NCI-H2107 (cell line): ENCODE measurements at regions not wholly inside any gene's neighbourhood (a gene's known extent, or its start where the extent isn't known, plus 50 kb on each side); places are given as distances from the start of the nearest gene placed in this dataset.
"Not testable (repeated sequence)": the region's sequence is repeated elsewhere in the genome, so short reads cannot be mapped to it uniquely, and the experiment has no call there.

ENCODE experiments used
- DNase-seq: peaks from one replicate; lab custom pipeline; 2025; lab: John Stamatoyannopoulos, UW

- no peak for DNase-seq
These were observed 258.4 kb upstream of the CACNA2D1 start for GRCh38 chr7:82701949-82702348.

DNA sequence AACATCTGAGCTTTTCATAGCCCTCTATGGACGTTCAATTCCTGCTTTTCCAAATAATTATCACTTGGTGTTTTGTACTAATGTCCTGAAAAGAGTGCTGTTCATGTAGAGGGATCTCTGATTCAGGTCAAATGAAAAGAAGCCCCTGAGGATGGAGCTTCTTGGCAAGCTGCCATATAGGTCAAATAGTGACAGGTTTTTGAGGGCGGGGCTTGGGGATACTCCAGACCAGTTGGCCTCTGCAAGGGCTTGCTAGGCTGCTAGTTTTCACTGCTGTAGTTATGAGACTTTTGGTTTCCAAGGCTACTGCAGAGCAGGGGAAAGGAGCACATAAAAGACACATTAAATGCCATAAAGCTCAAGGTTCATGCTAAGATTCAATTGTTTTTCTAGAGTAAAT lies 257.2 kb upstream of the CACNA2D1 start:
- no peak for DNase-seq

DNA sequence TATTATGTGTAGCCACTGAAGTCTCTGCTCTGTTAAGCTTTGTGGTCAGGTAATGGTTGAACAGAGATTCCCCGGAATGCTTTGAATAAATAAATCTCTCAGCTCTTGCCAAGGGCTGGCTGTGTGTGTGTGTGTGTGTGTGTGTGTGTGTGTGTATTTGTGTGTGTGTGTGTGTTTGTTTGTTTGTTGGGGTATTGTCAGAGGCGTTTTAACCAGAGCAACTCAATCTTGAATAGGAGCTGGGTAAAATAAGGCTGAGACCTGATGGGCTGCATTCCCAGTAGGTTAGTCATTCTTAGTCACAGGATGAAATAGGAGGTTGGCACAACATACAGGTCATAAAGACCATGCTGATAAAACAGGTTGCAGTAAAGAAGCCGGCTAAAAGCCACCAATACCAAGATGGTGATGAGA lies 256.2 kb upstream of the CACNA2D1 start:
- no peak for DNase-seq

DNA sequence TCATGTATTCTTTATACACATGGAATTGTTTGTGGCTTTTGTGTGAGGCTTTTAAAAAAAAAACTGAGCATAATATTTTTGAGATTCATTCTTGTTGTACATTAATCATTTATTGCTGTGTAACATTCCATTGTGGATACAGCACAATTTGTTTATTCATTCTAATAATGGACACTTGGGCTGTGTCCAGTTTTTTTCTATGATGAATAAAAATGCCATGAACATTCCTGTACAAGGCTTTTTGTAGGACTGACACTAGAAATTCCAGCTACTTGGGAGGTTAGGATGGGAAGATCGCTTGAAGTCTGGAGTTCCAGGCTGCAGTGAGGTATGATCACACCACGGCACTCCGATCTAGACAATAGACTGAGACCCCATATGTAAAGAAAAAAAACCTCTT lies 254.3 kb upstream of the CACNA2D1 start:
- no peak for DNase-seq

- DNase-seq = no peak
These were observed 253.1 kb upstream of the CACNA2D1 start for GRCh38 chr7:82696631-82697030.

DNA sequence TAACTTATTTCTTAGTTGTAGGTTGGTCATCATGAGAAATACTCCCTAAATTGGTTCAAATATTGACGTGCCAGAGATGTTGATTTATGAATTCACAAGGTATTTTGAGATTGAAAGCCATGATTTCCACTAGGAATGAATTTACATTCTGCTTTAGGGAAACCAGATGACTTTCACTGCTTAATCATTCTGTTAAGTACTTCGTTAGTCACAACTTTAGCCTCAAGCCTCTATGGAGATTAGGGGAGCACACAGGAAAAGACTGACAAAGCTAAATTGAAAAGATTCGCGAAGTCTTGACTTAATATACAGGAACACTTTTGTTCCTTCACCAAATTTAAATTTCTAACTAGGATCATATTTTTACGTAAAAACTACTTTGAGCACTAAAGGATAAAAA lies 250.4 kb upstream of the CACNA2D1 start:
- no peak for DNase-seq

DNA sequence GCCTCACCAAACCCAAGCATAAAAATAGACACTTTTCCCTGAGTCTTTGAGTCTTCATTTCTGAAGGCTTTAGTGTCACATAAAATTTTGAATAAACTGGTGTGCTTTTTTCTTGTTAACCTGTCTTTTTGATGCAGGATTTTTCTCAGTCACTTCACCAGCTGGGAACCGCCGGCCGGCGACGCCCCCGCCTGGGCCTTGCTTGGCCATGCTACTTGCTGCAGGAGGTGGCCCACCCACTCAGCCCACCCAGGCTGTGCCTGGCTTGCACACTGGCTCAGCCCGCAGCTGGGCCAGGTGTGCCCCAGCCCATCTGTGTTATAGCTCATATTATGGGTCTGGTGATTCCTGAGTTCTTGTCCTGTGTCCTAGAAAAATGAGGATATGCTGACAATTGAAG lies 247.4 kb upstream of the CACNA2D1 start:
- no peak for DNase-seq

DNA sequence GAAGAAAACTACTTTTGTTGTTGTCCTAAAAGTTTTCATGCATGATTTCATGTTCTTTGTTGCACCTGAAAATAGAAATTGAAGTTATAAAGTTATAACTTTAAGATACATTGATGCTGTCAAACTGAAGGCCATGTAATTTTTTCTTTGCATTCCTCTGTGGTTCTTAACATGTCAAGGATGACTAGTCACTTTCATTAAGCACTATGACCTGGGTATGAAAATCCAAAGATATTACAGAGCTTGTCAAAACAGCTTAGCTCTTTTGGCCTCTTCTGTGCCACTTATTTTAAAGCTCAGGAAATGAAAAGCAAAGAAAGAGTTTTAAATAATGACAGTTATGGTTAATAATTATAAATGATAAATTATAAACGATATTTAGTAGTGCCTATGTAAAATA lies 241.6 kb upstream of the CACNA2D1 start:
- DNase-seq = no peak

DNA sequence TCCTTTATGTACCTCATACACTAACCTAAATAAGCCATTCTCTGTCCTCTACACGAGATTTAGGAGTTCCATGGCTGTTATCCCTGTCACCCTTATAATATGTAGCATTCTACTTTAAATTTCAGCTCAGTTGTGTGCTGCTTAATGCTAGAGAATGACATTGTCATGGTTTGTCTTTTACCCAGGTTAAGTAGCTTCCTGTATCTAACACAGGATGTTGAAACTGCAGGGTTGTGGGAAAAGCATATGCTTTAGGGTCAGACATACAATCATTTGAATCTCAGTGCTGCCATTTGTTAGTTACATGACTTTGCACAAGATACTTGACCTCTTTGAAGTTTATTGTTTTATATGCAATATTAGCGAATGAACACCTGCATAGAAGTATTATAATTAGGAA lies 235.1 kb upstream of the CACNA2D1 start:
- no peak for DNase-seq

DNA sequence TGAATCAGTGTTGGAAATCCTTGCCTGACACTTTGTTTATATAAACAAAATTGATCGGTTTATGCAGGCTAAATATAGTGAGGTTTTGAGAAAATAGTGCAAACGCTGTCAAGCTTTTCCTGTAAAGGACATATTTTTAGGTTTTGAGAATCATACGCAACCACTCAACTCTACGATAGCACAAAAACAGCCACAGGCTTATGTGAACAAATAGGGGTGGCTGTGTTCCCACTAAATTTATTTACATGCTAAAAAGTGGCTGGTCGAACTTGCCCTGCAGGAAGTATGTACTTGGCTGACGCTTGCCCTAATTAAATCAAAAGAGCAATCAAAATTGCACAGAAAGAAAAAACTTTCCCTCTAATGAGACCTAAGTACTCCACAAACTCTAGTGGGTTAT lies 234.7 kb upstream of the CACNA2D1 start:
- DNase-seq = no peak

GRCh38 chr7:82677493-82677892 lies 233.9 kb upstream of the CACNA2D1 start:
- DNase-seq = no peak

- DNase-seq = no peak
These were observed 233.3 kb upstream of the CACNA2D1 start for GRCh38 chr7:82676777-82677463.

- DNase-seq = no peak
These were observed 231.8 kb upstream of the CACNA2D1 start for GRCh38 chr7:82675396-82675795.

DNA sequence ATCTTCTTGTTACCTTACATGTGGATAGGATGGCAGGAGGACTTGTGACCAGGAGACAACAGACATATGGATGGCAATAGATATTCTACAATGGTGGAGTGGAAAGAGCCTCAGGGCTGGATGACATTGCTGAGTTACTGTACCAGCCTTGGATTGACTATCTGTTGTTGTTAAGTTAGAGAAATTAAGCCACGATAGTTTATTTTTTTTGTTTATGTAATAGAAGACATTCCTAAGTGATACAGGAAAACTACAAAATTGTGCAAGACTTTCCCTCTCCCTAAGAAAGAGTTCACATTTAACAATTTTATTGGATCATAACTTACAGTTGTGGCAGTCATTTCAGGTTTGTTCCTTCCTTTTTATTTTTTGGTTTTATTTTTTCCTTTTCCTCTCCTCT lies 230.7 kb upstream of the CACNA2D1 start:
- DNase-seq = no peak

GRCh38 chr7:82672078-82672477 lies 228.5 kb upstream of the CACNA2D1 start:
- DNase-seq = no peak

GRCh38 chr7:82669141-82669540 lies 225.6 kb upstream of the CACNA2D1 start:
- DNase-seq = no peak

DNA sequence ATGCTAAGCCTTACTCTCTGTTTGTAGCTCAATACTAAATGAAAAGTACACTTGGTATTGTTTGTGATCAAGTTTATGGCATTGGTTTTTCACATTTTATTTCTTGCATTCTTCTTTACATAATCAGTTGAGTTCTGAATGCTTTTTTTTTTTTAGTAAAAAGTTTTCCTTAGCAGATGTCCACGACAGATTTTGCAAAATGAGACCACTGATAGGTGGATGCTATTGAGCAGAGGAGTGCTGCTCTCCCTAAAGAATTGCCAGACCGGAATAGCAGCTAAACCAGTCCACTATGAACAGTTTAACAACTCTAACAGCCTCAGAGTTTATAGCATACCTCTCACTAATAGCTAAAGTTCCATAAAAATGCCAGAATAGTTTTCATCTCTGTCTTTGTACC lies 225.1 kb upstream of the CACNA2D1 start:
- DNase-seq = no peak

DNA sequence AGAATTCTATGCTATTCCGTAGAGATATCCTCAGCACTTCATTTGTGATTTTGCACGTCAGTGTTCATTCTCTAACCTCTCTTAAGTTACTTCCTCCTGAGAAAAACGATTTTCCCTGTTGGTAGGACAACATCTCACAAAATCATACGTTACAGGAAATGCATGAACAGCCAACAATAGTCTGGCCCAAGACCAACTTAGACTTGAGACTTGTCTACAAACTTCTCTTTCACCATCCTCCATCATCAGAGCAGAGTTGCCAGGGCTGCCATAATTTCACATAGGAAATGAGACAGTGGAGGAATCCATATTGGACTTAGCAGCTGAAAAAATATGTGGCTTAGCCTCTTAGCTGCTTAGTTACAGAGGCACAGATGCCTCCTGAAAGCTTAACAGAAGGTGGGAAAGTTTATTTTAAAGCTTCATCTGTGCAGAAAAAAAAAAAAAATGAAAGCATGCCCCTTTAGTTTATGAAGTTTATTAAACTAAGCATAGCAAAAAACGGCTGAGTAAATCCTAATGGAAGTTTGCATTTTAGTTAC lies 222.5 kb upstream of the CACNA2D1 start:
- no peak for DNase-seq

DNA sequence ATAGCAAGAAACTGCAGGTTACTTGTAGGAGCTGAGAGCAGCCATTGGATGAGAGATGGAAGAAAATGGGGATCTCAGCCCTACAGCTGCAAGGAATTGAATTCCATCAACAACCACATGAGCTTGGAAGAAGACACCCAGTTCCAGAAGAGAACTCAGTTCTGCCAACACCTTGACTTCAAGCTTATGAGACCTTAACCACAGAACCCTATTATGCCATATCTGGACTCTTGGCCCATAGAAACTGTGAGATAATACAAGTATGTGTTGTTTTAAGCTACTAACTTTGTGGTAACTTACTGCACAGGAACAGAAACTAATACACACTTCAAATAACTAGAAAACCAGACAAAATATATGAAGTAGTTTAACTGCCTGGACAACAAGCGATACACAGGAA lies 212.4 kb upstream of the CACNA2D1 start:
- DNase-seq = no peak

DNA sequence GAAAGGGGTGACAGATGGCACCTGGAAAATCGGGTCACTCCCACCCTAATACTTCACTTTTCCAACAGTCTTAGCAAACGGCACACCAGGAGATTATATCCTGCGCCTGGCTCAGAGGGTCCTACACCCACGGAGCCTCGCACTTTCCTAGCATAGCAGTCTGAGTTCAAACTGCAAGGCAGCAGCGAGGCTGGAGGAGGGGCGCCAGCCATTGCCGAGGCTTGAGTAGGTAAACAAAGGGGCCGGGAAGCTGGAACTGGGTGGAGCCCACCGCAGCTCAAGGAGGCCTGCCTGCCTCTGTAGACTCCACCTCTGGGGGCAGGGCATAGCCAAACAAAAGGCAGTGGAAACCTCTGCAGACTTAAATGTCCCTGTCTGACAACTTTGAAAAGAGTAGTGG lies 206.5 kb upstream of the CACNA2D1 start:
- not testable (repeated sequence) for DNase-seq

GRCh38 chr7:82633592-82633991 lies 190.0 kb upstream of the CACNA2D1 start:
- DNase-seq = no peak

DNA sequence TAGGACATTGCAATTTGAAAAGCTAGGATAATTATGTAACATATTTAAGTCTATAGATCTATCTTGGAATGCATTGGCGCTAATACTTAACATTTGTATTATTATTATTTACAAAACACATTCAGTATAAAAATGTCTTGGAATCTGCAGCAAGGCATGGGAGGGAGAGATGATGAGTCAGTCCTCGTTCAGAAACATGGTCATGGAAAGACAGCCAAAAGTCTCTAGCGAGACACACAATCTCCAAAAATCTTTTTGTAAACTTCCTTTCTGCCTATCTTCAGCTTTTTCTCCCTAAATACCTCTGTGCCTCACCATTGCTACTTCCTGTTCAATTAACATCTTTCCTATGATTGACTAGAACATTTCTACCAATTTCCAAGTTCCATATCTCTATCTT lies 188.4 kb upstream of the CACNA2D1 start:
- DNase-seq = no peak

GRCh38 chr7:82629583-82629982 lies 186.0 kb upstream of the CACNA2D1 start:
- DNase-seq = no peak

DNA sequence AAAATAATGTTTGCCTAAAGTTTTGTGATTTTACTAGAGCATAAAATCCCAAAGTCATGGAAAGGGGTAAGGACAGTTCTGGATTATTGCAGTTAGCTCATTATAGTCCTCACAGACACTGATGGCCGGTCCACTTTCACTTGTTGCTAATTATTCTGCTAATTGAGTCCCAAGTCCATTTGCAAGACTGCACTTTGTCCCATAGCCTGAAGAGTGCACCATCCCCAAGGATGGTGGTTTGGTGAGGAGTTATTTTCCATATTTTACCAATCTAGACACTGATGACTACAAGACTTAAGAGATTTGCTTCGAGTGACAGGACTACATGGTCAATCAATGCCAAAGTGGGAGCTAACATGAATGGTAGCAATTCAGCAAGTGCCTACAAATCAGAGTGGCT lies 181.8 kb upstream of the CACNA2D1 start:
- DNase-seq = no peak
